IMR-90 (cell line): ENCODE measurements at regions not wholly inside any gene's neighbourhood (a gene's known extent, or its start where the extent isn't known, plus 50 kb on each side); places are given as distances from the start of the nearest gene placed in this dataset.

Experiments
- ATAC-seq: fragments of 200-7000 bp; cut with Tn5 transposase; 2 replicates; pipeline ENCODE4 v1.9.1; 2020; ENCODE audit warnings: low read depth, mild to moderate bottlenecking, moderate library complexity
- BruUV-seq: library from RNA; stranded (reverse); fragments of 400-500 nt; replicated peaks from 2 replicates; lab custom pipeline; 2021; lab: Mats Ljungman, UMichigan
- CTCF ChIA-PET: fragments of 300-600 bp; formaldehyde crosslinking; extraction: SDS; loops from one replicate; lab custom pipeline; 2021; ENCODE audit warnings: antibody characterized with exemption; lab: Yijun Ruan, JAX
- POLR2A ChIA-PET: fragments of 300-600 bp; sonication (Branson Sonifier 250); formaldehyde crosslinking; loops from one replicate; lab custom pipeline; 2022; ENCODE audit warnings: antibody characterized with exemption; ENCODE audit not compliant: unreplicated experiment; lab: Charles Lee
- DNase-seq: peaks from one replicate; pipeline ENCODE4 v3.0.0; 2013
- H2AFZ ChIP-seq: replicated peaks from 2 replicates; pipeline ENCODE3; 2013; ENCODE audit warnings: low read length, mild to moderate bottlenecking; ENCODE audit not compliant: poor library complexity
- H2AK5ac ChIP-seq: 2 replicates; pipeline ENCODE4 v1.6.1; 2013; ENCODE audit warnings: low read depth, low read length, inconsistent platforms
- H2AK9ac ChIP-seq: replicated peaks from 2 replicates; pipeline ENCODE3; 2013; ENCODE audit warnings: mild to moderate bottlenecking, low read depth, low read length, moderate library complexity; ENCODE audit not compliant: poor library complexity
- H2BK120ac ChIP-seq: 2 replicates; pipeline ENCODE4 v1.6.1; 2013; ENCODE audit warnings: low read depth, low read length, inconsistent platforms
- H2BK15ac ChIP-seq: 3 replicates; pipeline ENCODE4 v1.6.1; 2013; ENCODE audit warnings: low read depth, low read length, inconsistent platforms
- H2BK20ac ChIP-seq: 2 replicates; pipeline ENCODE4 v1.6.1; 2013; ENCODE audit warnings: low read depth, mild to moderate bottlenecking, inconsistent platforms, low read length, moderate library complexity
- H2BK5ac ChIP-seq: 2 replicates; pipeline ENCODE4 v1.6.1; 2013; ENCODE audit warnings: mild to moderate bottlenecking, low read depth, low read length, inconsistent platforms; ENCODE audit not compliant: poor library complexity, severe bottlenecking
- H3K14ac ChIP-seq: replicated peaks from 2 replicates; pipeline ENCODE4 v1.6.1; 2013; ENCODE audit warnings: low read depth, low read length, inconsistent platforms
- H3K18ac ChIP-seq: 2 replicates; pipeline ENCODE4 v1.6.1; 2013; ENCODE audit warnings: low read depth, low read length, control low read depth
- H3K23ac ChIP-seq: 2 replicates; pipeline ENCODE4 v1.6.1; 2013; ENCODE audit warnings: low read depth, low read length, inconsistent platforms
- H3K27ac ChIP-seq: 2 replicates; pipeline ENCODE4 v1.5.1; 2013; ENCODE audit warnings: mild to moderate bottlenecking, control low read depth, low read length; ENCODE audit not compliant: insufficient read depth
- H3K27me3 ChIP-seq: 2 replicates; pipeline ENCODE4 v1.6.1; 2013; ENCODE audit warnings: low read length; ENCODE audit not compliant: control insufficient read depth, insufficient read depth
- H3K36me3 ChIP-seq: 2 replicates; pipeline ENCODE4 v1.6.1; 2013; ENCODE audit warnings: low read length, mixed read lengths; ENCODE audit not compliant: control insufficient read depth, insufficient read depth
- H3K4ac ChIP-seq: 2 replicates; pipeline ENCODE4 v1.6.1; 2013; ENCODE audit warnings: low read depth, low read length, inconsistent platforms
- H3K4me1 ChIP-seq: 2 replicates; pipeline ENCODE4 v1.6.1; 2013; ENCODE audit warnings: low read length, mixed read lengths; ENCODE audit not compliant: control insufficient read depth, insufficient read depth
- H3K4me2 ChIP-seq: 2 replicates; pipeline ENCODE4 v1.6.1; 2013; ENCODE audit warnings: low read depth, mild to moderate bottlenecking, control low read depth, low read length, moderate library complexity
- H3K4me3 ChIP-seq: 2 replicates; pipeline ENCODE4 v1.5.1; 2013; ENCODE audit warnings: low read depth, mild to moderate bottlenecking, control low read depth, low read length, moderate library complexity; ENCODE audit not compliant: insufficient read depth
- H3K56ac ChIP-seq: 2 replicates; pipeline ENCODE4 v1.6.1; 2013; ENCODE audit warnings: low read length, inconsistent platforms; ENCODE audit not compliant: insufficient read depth; ENCODE audit errors: extremely low read depth
- H3K79me1 ChIP-seq, 2 experiments: 2 replicates each; pipeline ENCODE4 v1.6.1; 2013; ENCODE audit warnings: low read length in 2 of 2, inconsistent platforms in 1 of 2, low read depth in 1 of 2
- H3K9ac ChIP-seq: 2 replicates; pipeline ENCODE4 v1.6.1; 2013; ENCODE audit warnings: low read depth, low read length, control low read depth
- H3K9me1 ChIP-seq: 2 replicates; pipeline ENCODE4 v1.6.1; 2013; ENCODE audit warnings: low read length, inconsistent platforms; ENCODE audit not compliant: insufficient read depth
- H3K9me3 ChIP-seq: 2 replicates; pipeline ENCODE4 v1.6.1; 2013; ENCODE audit warnings: low read length; ENCODE audit not compliant: control insufficient read depth, insufficient read depth
- H4K20me1 ChIP-seq: 2 replicates; pipeline ENCODE4 v1.6.1; 2013; ENCODE audit warnings: low read length, inconsistent platforms; ENCODE audit not compliant: insufficient read depth
- H4K5ac ChIP-seq: 2 replicates; pipeline ENCODE4 v1.6.1; 2013; ENCODE audit warnings: mild to moderate bottlenecking, low read depth, low read length, control low read depth
- H4K8ac ChIP-seq, 2 experiments: 2 replicates each; pipeline ENCODE4 v1.6.1; 2013; ENCODE audit warnings: low read depth in 2 of 2, low read length in 2 of 2, control low read depth in 1 of 2, inconsistent platforms in 1 of 2
- H4K91ac ChIP-seq: 2 replicates; pipeline ENCODE4 v1.6.1; 2013; ENCODE audit warnings: low read depth, low read length, inconsistent platforms; ENCODE audit not compliant: insufficient read depth
- BHLHE40 ChIP-seq: fragments of 150-350 bp; IDR thresholded peaks from 2 replicates; pipeline ENCODE4 v1.6.1; 2016; ENCODE audit warnings: mild to moderate bottlenecking, low read depth, low read length
- CEBPB ChIP-seq: IDR thresholded peaks from 2 replicates; pipeline ENCODE4 v1.6.1; 2012; ENCODE audit warnings: low read depth, low read length, improper control_type of control experiment
- CHD1 ChIP-seq: IDR thresholded peaks from 2 replicates; pipeline ENCODE4 v1.6.1; 2012; ENCODE audit warnings: low read depth, low read length, improper control_type of control experiment
- MAFK ChIP-seq: IDR thresholded peaks from 2 replicates; pipeline ENCODE4 v1.6.1; 2012; ENCODE audit warnings: low read depth, low read length, improper control_type of control experiment
- MXI1 ChIP-seq: IDR thresholded peaks from 2 replicates; pipeline ENCODE4 v1.6.1; 2012; ENCODE audit warnings: low read depth, mild to moderate bottlenecking, low read length, moderate library complexity, borderline replicate concordance
- NFE2L2 ChIP-seq: fragments of 150-350 bp; IDR thresholded peaks from 2 replicates; pipeline ENCODE4 v1.6.1; 2016; ENCODE audit warnings: low read depth, mild to moderate bottlenecking, low read length
- POLR2A ChIP-seq: IDR thresholded peaks from 2 replicates; pipeline ENCODE4 v1.6.1; 2012; ENCODE audit warnings: mild to moderate bottlenecking, low read depth, low read length
- RAD21 ChIP-seq: IDR thresholded peaks from 2 replicates; pipeline ENCODE4 v1.6.1; 2012; ENCODE audit warnings: low read length, improper control_type of control experiment
- RCOR1 ChIP-seq: IDR thresholded peaks from 2 replicates; pipeline ENCODE4 v1.6.1; 2012; ENCODE audit warnings: mild to moderate bottlenecking, low read length, improper control_type of control experiment; ENCODE audit not compliant: insufficient replicate concordance
- RFX5 ChIP-seq: IDR thresholded peaks from 2 replicates; pipeline ENCODE4 v1.8.0; 2012; ENCODE audit warnings: low read depth, mild to moderate bottlenecking, low read length, moderate library complexity
- SMC3 ChIP-seq: fragments of 150-350 bp; IDR thresholded peaks from 2 replicates; pipeline ENCODE4 v1.6.1; 2016; ENCODE audit warnings: low read depth, mild to moderate bottlenecking, antibody characterized with exemption, low read length, moderate library complexity
- WGBS, 2 experiments: methylation state at CpG; one replicate each; pipeline versions ENCODE4 v1.1.5 to v1.1.7; 2013; ENCODE audit warnings: missing lambda C conversion rate in 2 of 2; ENCODE audit not compliant: insufficient read length in 1 of 2; ENCODE audit errors: extremely low coverage in 2 of 2; 5-methylcytosine and 5-hydroxymethylcytosine counted together
- dilution Hi-C: fragments of 300-500 bp; cut with HindIII; formaldehyde crosslinking; loops from one replicate; pipeline ENCODE4 v1.14.3; 2018; ENCODE audit warnings: low sequenced_read_pairs; ENCODE audit not compliant: unreplicated experiment
- in situ Hi-C: fragments of 300-500 bp; cut with MboI; formaldehyde crosslinking; loops from 3 replicates; pipeline ENCODE4 v1.14.3; 2019; ENCODE audit warnings: low sequenced_read_pairs, inconsistent platforms, mixed read lengths
- intact Hi-C: fragments of 100-400 bp; cut with micrococcal nuclease; formaldehyde crosslinking; loops from 2 replicates; pipeline ENCODE4 v1.10.0; 2022
- TF ChIP-seq, protein P1 (sequence below): fragments of 150-350 bp; IDR thresholded peaks from 2 replicates; pipeline ENCODE4 v1.6.1; 2016; ENCODE audit warnings: low read depth, mild to moderate bottlenecking, low read length, moderate library complexity, borderline replicate concordance

DNA sequence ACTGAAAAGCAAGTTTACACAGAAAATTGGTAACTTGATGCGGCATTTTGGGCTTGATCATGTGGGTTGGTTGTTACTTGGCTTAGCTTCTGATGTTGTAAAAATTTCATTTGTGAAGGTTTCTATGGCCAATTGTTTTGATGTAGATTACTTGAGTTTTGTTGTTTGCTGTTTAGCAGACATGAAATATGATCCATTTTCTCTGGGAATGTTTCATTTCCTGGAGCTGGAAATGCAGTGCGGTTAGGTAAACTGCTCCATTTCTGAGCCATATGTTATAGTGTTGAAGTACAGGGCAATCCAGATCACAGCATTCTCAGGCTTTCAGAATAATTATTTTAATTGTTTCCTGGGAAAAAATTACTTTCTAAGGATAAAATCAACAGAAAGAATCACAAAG lies 396.9 kb downstream of the ENC1 start:
- Histone ChIP-seq H3K14ac (no peak overlapping the region), H2BK120ac (no peak overlapping the region), H2AFZ (no peak overlapping the region), H3K56ac (no peak overlapping the region), H3K36me3 (no peaks in the 10 kb centered on the region), H4K8ac (no peak overlapping the region), H2BK15ac (no peak overlapping the region), H3K9me1 (peaks cover 4% of the 10 kb centered on the region), H4K20me1 (no peaks in the 10 kb centered on the region), H3K18ac (no peak overlapping the region), H3K27me3 (no peaks in the 10 kb centered on the region), H3K4me1 (peaks cover 3% of the 10 kb centered on the region; the same call in 1 of the 2 replicates), H3K9ac (no peak overlapping the region), H3K4me2 (no peak overlapping the region), H2AK5ac (no peak overlapping the region), H3K4ac (no peak overlapping the region), H2AK9ac (no peak overlapping the region), H3K23ac (no peak overlapping the region), H3K9me3 (no peaks in the 10 kb centered on the region), H4K91ac (no peak overlapping the region), H3K4me3 (no peak overlapping the region), H3K79me1 (no peaks in the 10 kb centered on the region), H2BK20ac (no peak overlapping the region), H4K5ac (no peak overlapping the region), H3K27ac (no peak overlapping the region), H2BK5ac (no peak overlapping the region)
- DNase-seq = no peak
- CTCF ChIA-PET = no interaction called here
- 100% methylated on average over 1 of the region's 2 CpGs; no CpG with 5 or more reads in 1 of the 2 experiments for WGBS, 2 experiments
- intact Hi-C loops (no loop called here), dilution Hi-C loops (no loop called here), in situ Hi-C loops (no loop called here)
- BruUV-seq = no TSS peak
- no peak for TF ChIP-seq CEBPB
- no peak for TF ChIP-seq BHLHE40
- no peak for TF ChIP-seq POLR2A
- TF ChIP-seq RAD21 = no peak
- no peak for TF ChIP-seq NFE2L2
- no peak for TF ChIP-seq MXI1
- TF ChIP-seq RFX5 = no peak
- TF ChIP-seq, protein P1, sequence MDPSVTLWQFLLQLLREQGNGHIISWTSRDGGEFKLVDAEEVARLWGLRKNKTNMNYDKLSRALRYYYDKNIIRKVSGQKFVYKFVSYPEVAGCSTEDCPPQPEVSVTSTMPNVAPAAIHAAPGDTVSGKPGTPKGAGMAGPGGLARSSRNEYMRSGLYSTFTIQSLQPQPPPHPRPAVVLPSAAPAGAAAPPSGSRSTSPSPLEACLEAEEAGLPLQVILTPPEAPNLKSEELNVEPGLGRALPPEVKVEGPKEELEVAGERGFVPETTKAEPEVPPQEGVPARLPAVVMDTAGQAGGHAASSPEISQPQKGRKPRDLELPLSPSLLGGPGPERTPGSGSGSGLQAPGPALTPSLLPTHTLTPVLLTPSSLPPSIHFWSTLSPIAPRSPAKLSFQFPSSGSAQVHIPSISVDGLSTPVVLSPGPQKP = no peak
- no peak for TF ChIP-seq RCOR1
- no peak for TF ChIP-seq MAFK
- TF ChIP-seq CHD1 = no peak
- no peak for TF ChIP-seq SMC3
- ATAC-seq = no peak
- POLR2A ChIA-PET = no interaction called here
